ENCODE measurements at regions not wholly inside any gene's neighbourhood (a gene's known extent, or its start where the extent isn't known, plus 50 kb on each side); places are given as distances from the start of the nearest gene placed in this dataset.

GRCh38 chr6:9025796-9026394 is 590.5 kb upstream of the SLC35B3 start:
- no peak overlapping the region for H3K27ac ChIP-seq (ENCODE audit: extremely low read length, insufficient read depth, low read length)
- DNase-seq (ENCODE audit: low spot score) (no peak), FAIRE-seq (no peak), ATAC-seq (no peak)
- in situ Hi-C loops (cut with HindIII; ENCODE audit: extremely low pct_ligation_motif_present, low pct_unique_long_range_greater_than_20kb) = no loop called here
- H3K79me2 ChIP-seq (ENCODE audit: insufficient read depth, low read length) = no peaks in the 10 kb centered on the region
- no peak overlapping the region for H3K4me3 ChIP-seq (replicated peaks in 1 of 3; ENCODE audit: insufficient read depth in 1 of 3, low read depth in 2 of 3, low read length in 3 of 3)
- no peaks in the 10 kb centered on the region for H4K20me1 ChIP-seq (ENCODE audit: insufficient read depth, low read length)
- no peak overlapping the region for H3K4me2 ChIP-seq (ENCODE audit: low read depth, low read length)
- H3K9me3 ChIP-seq (ENCODE audit: low read length) = no peaks in the 10 kb centered on the region
- no peaks in the 10 kb centered on the region for H3K36me3 ChIP-seq (replicated peaks in 1 of 2; ENCODE audit: control insufficient read depth in 1 of 2, insufficient read depth in 2 of 2, low read length in 2 of 2)
- no peaks in the 10 kb centered on the region for H3K27me3 ChIP-seq (ENCODE audit: control insufficient read depth in 1 of 2, insufficient read depth in 2 of 2, low read length in 2 of 2)
- H2AFZ ChIP-seq (ENCODE audit: low read length) = no peak overlapping the region
- H3K4me1 ChIP-seq (ENCODE audit: insufficient read depth, low read length) = no peaks in the 10 kb centered on the region
- H3K9ac ChIP-seq (ENCODE audit: insufficient read depth, low read depth, low read length) = no peak overlapping the region
- ChIA-PET POLR2A (no interaction called here), CTCF (ENCODE audit: low intra/inter-chr PET ratio, low total read pairs) (no interaction called here)
- TF ChIP-seq ZNF367 (CRISPR knock-in tag; IDR thresholded peaks at IDR 0.05; ENCODE audit: borderline replicate concordance) (no peak), ZNF574 (CRISPR knock-in tag; IDR thresholded peaks at IDR 0.05) (no peak), CREB3 (CRISPR knock-in tag; IDR thresholded peaks at IDR 0.05) (no peak), MAFG (CRISPR knock-in tag; IDR thresholded peaks at IDR 0.05) (no peak), ZNF138 (CRISPR knock-in tag; IDR thresholded peaks at IDR 0.05; ENCODE audit: low read depth) (no peak), RXRA (CRISPR knock-in tag; IDR thresholded peaks at IDR 0.05) (no peak), ZNF121 (CRISPR knock-in tag; IDR thresholded peaks at IDR 0.05) (no peak), ZNF30 (CRISPR knock-in tag; IDR thresholded peaks at IDR 0.05) (no peak), PLRG1 (conservative IDR thresholded peaks at IDR 0.05) (no peak)
- WGBS (ENCODE audit: low lambda C conversion rate) = 27% methylated on average over 4 of the region's 4 CpGs
- intact Hi-C loops (cut with micrococcal nuclease; ENCODE audit: unreplicated experiment) = no loop called here
- BruUV-seq (replicated peaks) = no TSS peak

Measured in HepG2 (cell line).